BE2C (cell line): ENCODE measurements at regions not wholly inside any gene's neighbourhood (a gene's known extent, or its start where the extent isn't known, plus 50 kb on each side); places are given as distances from the start of the nearest gene placed in this dataset.

Source experiments
- DNase-seq: peaks from one replicate; pipeline ENCODE4 v3.0.0-alpha.2; 2020
- H3K27me3 ChIP-seq: fragments of 250-450 bp; sonication (Bioruptor Pico); 2 replicates; pipeline ENCODE4 v1.5.1; 2020; ENCODE audit warnings: mild to moderate bottlenecking
- H3K36me3 ChIP-seq: fragments of 250-450 bp; sonication (Bioruptor Pico); 2 replicates; pipeline ENCODE4 v1.5.1; 2020; ENCODE audit warnings: mild to moderate bottlenecking
- H3K4me1 ChIP-seq: fragments of 250-450 bp; sonication (Bioruptor Pico); 2 replicates; pipeline ENCODE4 v1.5.1; 2020
- H3K4me3 ChIP-seq: 2 replicates; pipeline ENCODE4 v1.5.1; 2011; ENCODE audit warnings: low read depth, low read length
- H3K9me3 ChIP-seq: fragments of 250-450 bp; sonication (Bioruptor Pico); 2 replicates; pipeline ENCODE4 v1.5.1; 2020
- CTCF ChIP-seq: IDR thresholded peaks from 2 replicates; pipeline ENCODE4 v1.5.1; 2012; ENCODE audit warnings: mild to moderate bottlenecking, low read depth, low read length

DNA sequence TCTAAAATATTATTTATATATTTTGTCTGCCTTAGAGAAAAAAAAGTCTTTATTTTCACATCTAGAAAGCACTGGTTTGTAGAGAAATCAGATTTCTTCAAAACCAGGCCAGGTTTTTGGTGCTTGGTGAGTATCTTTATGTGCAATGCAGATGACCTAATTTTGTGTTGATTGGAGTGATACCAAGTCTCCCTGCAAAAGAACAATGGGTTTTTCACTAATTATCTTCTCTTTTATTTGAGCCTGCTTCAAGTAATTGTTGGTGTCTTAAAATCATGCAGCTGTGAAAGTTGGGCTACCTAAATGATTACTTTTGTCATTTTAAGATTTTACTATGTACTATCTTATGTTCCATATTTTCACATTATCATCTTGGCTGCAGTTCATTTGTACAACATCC lies 874.7 kb downstream of the TFAP2A start:
- Histone ChIP-seq H3K4me3 (no peak overlapping the region), H3K9me3 (no peaks in the 10 kb centered on the region), H3K36me3 (no peaks in the 10 kb centered on the region), H3K27me3 (no peaks in the 10 kb centered on the region), H3K4me1 (no peaks in the 10 kb centered on the region)
- no peak for TF ChIP-seq CTCF
- no peak for DNase-seq

DNA sequence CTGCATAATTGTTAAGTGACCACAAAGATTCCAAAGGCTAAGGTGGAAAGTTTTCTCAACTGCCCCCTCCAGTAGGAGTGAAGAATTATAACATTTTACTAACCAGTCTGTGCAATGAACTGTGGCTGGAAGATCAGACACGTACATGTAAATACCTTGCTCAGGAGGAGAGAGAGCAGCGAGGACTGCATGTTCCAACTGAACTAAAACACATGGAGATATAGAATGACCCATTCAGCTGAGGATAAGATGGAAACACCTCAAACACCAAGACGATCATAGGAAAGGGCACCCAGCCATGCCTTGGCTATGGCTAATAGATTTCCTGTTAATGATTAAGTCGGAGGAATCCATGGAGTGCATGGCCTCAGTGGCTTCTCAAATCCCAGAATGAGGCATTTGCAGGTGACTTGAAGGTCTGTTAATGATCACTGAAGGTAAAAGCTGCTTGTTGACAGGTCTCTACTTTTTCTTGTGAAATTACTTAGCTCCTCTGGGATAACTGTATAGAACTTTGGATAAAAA lies 875.6 kb downstream of the TFAP2A start:
- no peak for TF ChIP-seq CTCF
- H3K4me1 ChIP-seq: no peaks in the 10 kb centered on the region
- H3K27me3 ChIP-seq: no peaks in the 10 kb centered on the region
- no peak overlapping the region for H3K4me3 ChIP-seq
- no peak for DNase-seq
- H3K36me3 ChIP-seq: no peaks in the 10 kb centered on the region
- H3K9me3 ChIP-seq: no peaks in the 10 kb centered on the region

GRCh38 chr6:9537381-9537780 lies 877.5 kb downstream of the TFAP2A start:
- Histone ChIP-seq H3K27me3 (no peaks in the 10 kb centered on the region), H3K9me3 (no peaks in the 10 kb centered on the region), H3K36me3 (no peaks in the 10 kb centered on the region), H3K4me3 (no peak overlapping the region), H3K4me1 (no peaks in the 10 kb centered on the region)
- DNase-seq: no peak
- TF ChIP-seq CTCF: no peak

DNA sequence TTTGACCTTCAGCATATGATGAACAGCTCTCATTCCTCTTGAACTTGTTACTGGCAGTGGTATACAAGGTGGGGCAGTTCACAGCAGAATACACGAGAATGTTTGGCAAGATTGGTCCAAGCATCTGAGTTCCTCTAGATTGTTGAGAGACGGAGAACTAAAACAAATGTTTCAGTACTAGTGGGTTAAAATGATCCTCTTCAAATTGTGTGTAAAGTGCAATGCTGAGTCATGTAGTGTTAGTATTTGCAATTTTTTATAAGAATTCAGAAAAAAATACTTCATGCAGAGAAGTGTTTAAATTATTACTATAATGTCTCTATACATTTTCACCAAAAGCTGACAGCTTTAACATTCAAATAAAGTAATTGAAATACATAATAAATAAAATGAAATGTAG lies 879.8 kb downstream of the TFAP2A start:
- Histone ChIP-seq H3K4me3 (no peak overlapping the region), H3K9me3 (no peaks in the 10 kb centered on the region), H3K4me1 (no peaks in the 10 kb centered on the region), H3K36me3 (no peaks in the 10 kb centered on the region), H3K27me3 (no peaks in the 10 kb centered on the region)
- no peak for TF ChIP-seq CTCF
- no peak for DNase-seq

- TF ChIP-seq CTCF: no peak
- no peak overlapping the region for H3K4me3 ChIP-seq
- DNase-seq: no peak
- H3K36me3 ChIP-seq: no peaks in the 10 kb centered on the region
- H3K4me1 ChIP-seq: no peaks in the 10 kb centered on the region
- H3K9me3 ChIP-seq: no peaks in the 10 kb centered on the region
- no peaks in the 10 kb centered on the region for H3K27me3 ChIP-seq
Observed at GRCh38 chr6:9532621-9533557, 882.0 kb downstream of the TFAP2A start.

DNA sequence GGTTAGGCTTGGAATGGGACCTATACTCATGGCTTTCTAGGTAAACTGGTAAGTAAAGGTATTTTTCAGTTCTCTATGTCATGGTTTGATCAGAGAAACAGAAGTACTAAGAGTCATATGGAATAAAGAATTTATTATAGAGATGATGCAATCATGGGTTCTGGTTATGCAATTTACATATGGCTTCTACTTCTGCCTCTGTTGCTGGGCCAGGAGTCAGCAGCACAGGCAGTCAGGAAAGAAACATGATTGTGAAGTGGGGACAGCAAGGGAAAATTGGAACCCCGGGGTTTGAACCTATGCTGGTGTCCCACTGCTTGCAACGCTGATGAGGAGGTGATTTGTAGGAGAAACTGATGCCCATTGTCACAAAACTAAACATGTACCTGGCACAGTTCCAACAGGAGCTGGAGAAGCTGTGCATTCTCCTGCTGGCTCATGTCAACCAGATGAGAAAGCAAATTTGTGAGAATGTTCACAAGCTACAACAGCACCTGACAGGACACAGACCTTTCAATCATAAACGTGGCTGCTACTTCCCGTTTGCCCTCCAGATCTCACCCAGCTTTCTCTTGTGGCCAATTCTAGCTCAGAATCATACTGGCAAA lies 887.1 kb downstream of the TFAP2A start:
- H3K4me3 ChIP-seq: no peak overlapping the region
- H3K9me3 ChIP-seq: no peaks in the 10 kb centered on the region
- no peaks in the 10 kb centered on the region for H3K27me3 ChIP-seq
- H3K36me3 ChIP-seq: no peaks in the 10 kb centered on the region
- TF ChIP-seq CTCF: no peak
- H3K4me1 ChIP-seq: no peaks in the 10 kb centered on the region
- no peak for DNase-seq
